SK-N-SH (cell line): ENCODE measurements at regions not wholly inside any gene's neighbourhood (a gene's known extent, or its start where the extent isn't known, plus 50 kb on each side); places are given as distances from the start of the nearest gene placed in this dataset.

Experiments used
- CTCF ChIA-PET: fragments of 300-600, 350-600 bp; formaldehyde crosslinking; extraction: SDS; loops from one replicate; lab custom pipeline; 2021; lab: Yijun Ruan, JAX
- POLR2A ChIA-PET: fragments of 350-600 bp; sonication (Branson Sonifier 250); formaldehyde crosslinking; extraction: SDS; loops from one replicate; lab custom pipeline; 2020; ENCODE audit warnings: antibody characterized with exemption, inconsistent platforms; lab: Yijun Ruan, JAX
- DNase-seq: peaks from one replicate; pipeline ENCODE4 v3.0.0; 2012
- H2AFZ ChIP-seq: fragments of 200-600 bp; sonication (generic); 2 replicates; pipeline ENCODE4 v1.8.1; 2016; ENCODE audit warnings: antibody characterized with exemption, mild to moderate bottlenecking, low read depth
- H3F3A ChIP-seq: fragments of 200-600 bp; sonication (generic); replicated peaks from 2 replicates; pipeline ENCODE3; 2016; ENCODE audit warnings: antibody characterized with exemption, mild to moderate bottlenecking; ENCODE audit not compliant: insufficient read depth
- H3K27ac ChIP-seq, 2 experiments: fragments of 200-500 bp in 1 of 2; fragments of 200-600 bp in 1 of 2; sonication (Bioruptor generic) in 1 of 2; sonication (generic), shearing (Covaris generic) in 1 of 2; 2 replicates each; pipeline versions ENCODE4 v1.5.1 to v1.6.1; 2014 to 2016; ENCODE audit warnings: low read depth in 2 of 2, inconsistent platforms in 1 of 2, low read length in 1 of 2, mild to moderate bottlenecking in 1 of 2, mixed read lengths in 1 of 2
- H3K27me3 ChIP-seq: fragments of 200-600 bp; sonication (generic), shearing (Covaris generic); 2 replicates; pipeline ENCODE4 v1.6.1; 2016; ENCODE audit warnings: mixed run types; ENCODE audit not compliant: insufficient read depth
- H3K36me3 ChIP-seq, 2 experiments: fragments of 200-500 bp in 1 of 2; fragments of 200-600 bp in 1 of 2; sonication (Bioruptor generic) in 1 of 2; sonication (generic) in 1 of 2; replicated peaks in 1 of 2; 2 replicates each; pipeline versions ENCODE3 to v1.5.1; 2014 to 2016; ENCODE audit warnings: low read length in 1 of 2, mild to moderate bottlenecking in 1 of 2; ENCODE audit not compliant: insufficient read depth in 2 of 2, control insufficient read depth in 1 of 2
- H3K4me1 ChIP-seq, 2 experiments: fragments of 200-500 bp in 1 of 2; fragments of 200-600 bp in 1 of 2; sonication (Bioruptor generic) in 1 of 2; sonication (generic), shearing (Covaris generic) in 1 of 2; 2 replicates each; pipeline versions ENCODE4 v1.5.1 to v1.6.1; 2014 to 2016; ENCODE audit warnings: low read depth in 1 of 2, low read length in 1 of 2, mixed run types in 1 of 2; ENCODE audit not compliant: insufficient read depth in 2 of 2, control insufficient read depth in 1 of 2
- H3K4me2 ChIP-seq: fragments of 200-600 bp; sonication (generic), shearing (Covaris generic); 2 replicates; pipeline ENCODE4 v1.6.1; 2017; ENCODE audit warnings: mixed run types
- H3K4me3 ChIP-seq, 2 experiments: fragments of 200-500 bp in 1 of 2; fragments of 200-600 bp in 1 of 2; sonication (Bioruptor generic) in 1 of 2; sonication (generic), shearing (Covaris generic) in 1 of 2; 2 replicates each; pipeline versions ENCODE4 v1.5.1 to v1.8.1; 2014 to 2016; ENCODE audit warnings: low read depth in 2 of 2, inconsistent platforms in 1 of 2, low read length in 1 of 2, mild to moderate bottlenecking in 1 of 2, mixed read lengths in 1 of 2, moderate library complexity in 1 of 2
- H3K79me2 ChIP-seq: fragments of 200-600 bp; sonication (generic); 2 replicates; pipeline ENCODE4 v1.8.1; 2017; ENCODE audit warnings: mild to moderate bottlenecking; ENCODE audit not compliant: insufficient read depth
- H3K9ac ChIP-seq: fragments of 200-600 bp; sonication (generic); 2 replicates; pipeline ENCODE4 v1.6.1; 2017; ENCODE audit warnings: mixed run types
- H3K9me2 ChIP-seq: fragments of 200-600 bp; sonication (generic); 2 replicates; pipeline ENCODE4 v1.6.1; 2017; ENCODE audit warnings: mixed run types
- H3K9me3 ChIP-seq: fragments of 200-600 bp; sonication (generic); 2 replicates; pipeline ENCODE4 v1.6.1; 2017; ENCODE audit warnings: mixed run types, mild to moderate bottlenecking, moderate library complexity
- H4K20me1 ChIP-seq: fragments of 200-600 bp; sonication (generic); 2 replicates; pipeline ENCODE4 v1.6.1; 2017; ENCODE audit warnings: mild to moderate bottlenecking, mixed run types; ENCODE audit not compliant: insufficient read depth
- CTCF ChIP-seq: fragments of 200-600 bp; sonication (generic); IDR thresholded peaks from 2 replicates; pipeline ENCODE4 v1.6.1; 2017; ENCODE audit warnings: antibody characterized with exemption, mild to moderate bottlenecking, moderate library complexity
- ELF1 ChIP-seq: IDR thresholded peaks from 2 replicates; pipeline ENCODE4 v1.4.0; 2012
- FOSL2 ChIP-seq: IDR thresholded peaks from 2 replicates; pipeline ENCODE4 v1.4.0; 2012; ENCODE audit warnings: low read depth, mild to moderate bottlenecking, moderate library complexity, borderline replicate concordance
- FOXM1 ChIP-seq: IDR thresholded peaks from 2 replicates; pipeline ENCODE4 v1.4.0; 2012; ENCODE audit warnings: low read depth, mild to moderate bottlenecking
- GABPA ChIP-seq: IDR thresholded peaks from 2 replicates; pipeline ENCODE4 v1.4.0; 2012; ENCODE audit warnings: low read depth, mild to moderate bottlenecking
- GATA2 ChIP-seq: sonication (generic); formaldehyde crosslinking; IDR thresholded peaks from 2 replicates; pipeline ENCODE4 v1.5.0; 2020; ENCODE audit warnings: mild to moderate bottlenecking, missing genetic modification reagents
- JUND ChIP-seq: IDR thresholded peaks from 2 replicates; pipeline ENCODE4 v1.4.0; 2012
- MEF2A ChIP-seq: IDR thresholded peaks from 2 replicates; pipeline ENCODE4 v1.4.0; 2012; ENCODE audit warnings: low read depth, borderline replicate concordance
- MXI1 ChIP-seq: IDR thresholded peaks from 2 replicates; pipeline ENCODE4 v1.6.1; 2012; ENCODE audit warnings: mild to moderate bottlenecking, low read depth, low read length, improper control_type of control experiment
- NRF1 ChIP-seq: IDR thresholded peaks from 2 replicates; pipeline ENCODE4 v1.6.1; 2012; ENCODE audit warnings: low read depth, mild to moderate bottlenecking, low read length
- RCOR1 ChIP-seq: fragments of 150-350 bp; IDR thresholded peaks from 2 replicates; pipeline ENCODE4 v1.6.1; 2017; ENCODE audit warnings: antibody characterized with exemption, low read length
- REST ChIP-seq: IDR thresholded peaks from 2 replicates; pipeline ENCODE4 v1.6.1; 2012; ENCODE audit warnings: mild to moderate bottlenecking, low read depth, low read length, moderate library complexity
- RXRA ChIP-seq: IDR thresholded peaks from 2 replicates; pipeline ENCODE4 v1.4.0; 2012; ENCODE audit warnings: low read depth, mild to moderate bottlenecking, borderline replicate concordance
- SIN3A ChIP-seq: IDR thresholded peaks from 2 replicates; pipeline ENCODE4 v1.6.1; 2012; ENCODE audit warnings: low read depth, mild to moderate bottlenecking, low read length, moderate library complexity, borderline replicate concordance
- SMC3 ChIP-seq: IDR thresholded peaks from 2 replicates; pipeline ENCODE4 v1.6.1; 2012; ENCODE audit warnings: low read depth, low read length, improper control_type of control experiment
- TAF1 ChIP-seq: IDR thresholded peaks from 2 replicates; pipeline ENCODE4 v1.6.1; 2012; ENCODE audit warnings: low read depth, mild to moderate bottlenecking, low read length, moderate library complexity, borderline replicate concordance
- TCF12 ChIP-seq: IDR thresholded peaks from 2 replicates; pipeline ENCODE4 v1.4.0; 2012
- USF1 ChIP-seq: IDR thresholded peaks from 2 replicates; pipeline ENCODE4 v1.4.0; 2012; ENCODE audit warnings: low read depth, borderline replicate concordance
- USF2 ChIP-seq: fragments of 150-350 bp; IDR thresholded peaks from 2 replicates; pipeline ENCODE4 v1.6.1; 2017; ENCODE audit warnings: antibody characterized with exemption, low read length, low read depth, borderline replicate concordance
- ZBTB33 ChIP-seq: IDR thresholded peaks from 2 replicates; pipeline ENCODE4 v1.4.0; 2012; ENCODE audit warnings: low read depth, borderline replicate concordance
- WGBS: methylation state at CpG from one replicate; pipeline ENCODE4 v1.1.6; 2017; ENCODE audit warnings: low lambda C conversion rate; 5-methylcytosine and 5-hydroxymethylcytosine counted together

GRCh38 chr1:99501871-99502270 lies 144.0 kb upstream of the PALMD start:
- Histone ChIP-seq H3K4me3 (no peak overlapping the region), H3K4me1 (no peaks in the 10 kb centered on the region), H3K9ac (no peak overlapping the region), H2AFZ (no peak overlapping the region), H3K27ac (no peak overlapping the region), H3K9me3 (no peaks in the 10 kb centered on the region), H3K27me3 (no peaks in the 10 kb centered on the region), H3K9me2 (no peaks in the 10 kb centered on the region), H3K79me2 (no peaks in the 10 kb centered on the region), H3F3A (no peaks in the 10 kb centered on the region), H3K4me2 (no peak overlapping the region), H3K36me3 (no peaks in the 10 kb centered on the region), H4K20me1 (no peaks in the 10 kb centered on the region)
- POLR2A ChIA-PET = no interaction called here
- CTCF ChIA-PET = interaction anchor here (2.0 kb wide), 1 partner anchor 21 kb away, joined by 6 read pairs; no protein-coding TSS in a partner anchor
- TF ChIP-seq ZBTB33 = no peak
- no peak for TF ChIP-seq NRF1
- DNase-seq = no peak
- WGBS = 82% methylated on average over 1 of the region's 1 CpG

- Histone ChIP-seq H3K9me2 (no peaks in the 10 kb centered on the region), H2AFZ (no peak overlapping the region), H3K27me3 (no peaks in the 10 kb centered on the region), H3K4me1 (no peaks in the 10 kb centered on the region), H3K4me2 (no peak overlapping the region), H3F3A (no peaks in the 10 kb centered on the region), H3K27ac (no peak overlapping the region), H3K9ac (no peak overlapping the region), H3K36me3 (no peaks in the 10 kb centered on the region), H3K9me3 (no peaks in the 10 kb centered on the region), H3K79me2 (no peaks in the 10 kb centered on the region), H4K20me1 (no peaks in the 10 kb centered on the region), H3K4me3 (no peak overlapping the region)
- ChIA-PET POLR2A (no interaction called here), CTCF (interaction anchor here (2.0 kb wide), 1 partner anchor 21 kb away, joined by 6 read pairs; no protein-coding TSS in a partner anchor)
- WGBS = 57% methylated on average over 3 of the region's 3 CpGs
- DNase-seq = no peak
- no peak for TF ChIP-seq RXRA
- TF ChIP-seq SIN3A = no peak
- no peak for TF ChIP-seq REST
- TF ChIP-seq GATA2 (CRISPR knock-in tag) = no peak
- TF ChIP-seq MXI1 = no peak
- TF ChIP-seq SMC3 = no peak
- no peak for TF ChIP-seq USF1
- TF ChIP-seq RCOR1 = no peak
- no peak for TF ChIP-seq MEF2A
- TF ChIP-seq TCF12 = no peak
- TF ChIP-seq USF2 = no peak
- TF ChIP-seq FOXM1 = no peak
- TF ChIP-seq NRF1 = no peak
- TF ChIP-seq CTCF = no peak
- no peak for TF ChIP-seq TAF1
- no peak for TF ChIP-seq JUND
- TF ChIP-seq ELF1 = no peak
- TF ChIP-seq GABPA = no peak
- no peak for TF ChIP-seq FOSL2
Measured at GRCh38 chr1:99502400-99502799, 143.5 kb upstream of the PALMD start.
